ENCODE measurements at regions not wholly inside any gene's neighbourhood (a gene's known extent, or its start where the extent isn't known, plus 50 kb on each side); places are given as distances from the start of the nearest gene placed in this dataset.

DNA sequence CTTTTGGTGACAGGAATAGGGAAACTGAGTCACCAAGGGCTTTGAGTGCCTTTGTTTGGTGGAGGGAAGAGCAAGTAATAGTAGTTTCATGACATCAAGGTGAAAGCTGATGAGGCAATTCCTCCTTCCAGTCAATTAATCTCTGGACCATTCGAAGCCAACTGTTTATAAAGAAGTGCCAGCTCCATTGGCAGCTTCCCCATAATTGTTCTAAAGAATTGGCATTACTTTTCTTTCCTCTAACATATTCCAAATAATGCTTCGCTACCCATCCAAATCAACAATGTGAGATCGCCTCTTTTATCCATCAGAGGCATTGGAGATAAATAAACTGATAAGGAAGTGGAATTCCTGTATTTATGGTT is 132.4 kb downstream of the NPR3 start:
- TF ChIP-seq POLR2AphosphoS5 (IDR thresholded peaks at IDR 0.05), result no peak
- no peak for TF ChIP-seq CTCF (IDR thresholded peaks at IDR 0.05)

Data from esophagus muscularis mucosa (tissue), 3 donors.